Loucy (cell line): ENCODE measurements at regions not wholly inside any gene's neighbourhood (a gene's known extent, or its start where the extent isn't known, plus 50 kb on each side); places are given as distances from the start of the nearest gene placed in this dataset.

Experiments used
- H2AFZ ChIP-seq: fragments of 200-600 bp; sonication (generic); 2 replicates; pipeline ENCODE4 v1.6.0; 2016; ENCODE audit warnings: antibody characterized with exemption, mild to moderate bottlenecking, low read length, moderate library complexity
- H3F3A ChIP-seq: fragments of 200-600 bp; 2 replicates; pipeline ENCODE4 v1.6.0; 2016; ENCODE audit warnings: antibody characterized with exemption, low read depth, mild to moderate bottlenecking
- H3K27me3 ChIP-seq: fragments of 200-600 bp; sonication (generic); 2 replicates; pipeline ENCODE4 v1.6.1; 2014; ENCODE audit warnings: low read length, mild to moderate bottlenecking; ENCODE audit not compliant: insufficient read depth, poor library complexity, severe bottlenecking
- H3K36me3 ChIP-seq: fragments of 200-600 bp; sonication (generic); 2 replicates; pipeline ENCODE4 v1.6.1; 2016; ENCODE audit warnings: low read length; ENCODE audit not compliant: insufficient read depth
- H3K4me1 ChIP-seq: fragments of 200-600 bp; sonication (generic); 2 replicates; pipeline ENCODE4 v1.5.1; 2014; ENCODE audit warnings: low read length, mild to moderate bottlenecking; ENCODE audit not compliant: insufficient read depth, poor library complexity, severe bottlenecking
- H3K4me2 ChIP-seq: fragments of 200-600 bp; sonication (generic); 2 replicates; pipeline ENCODE4 v1.6.0; 2014; ENCODE audit warnings: antibody characterized with exemption, low read length, low read depth, mild to moderate bottlenecking; ENCODE audit not compliant: poor library complexity, severe bottlenecking
- H3K4me3 ChIP-seq: fragments of 200-600 bp; sonication (generic); 2 replicates; pipeline ENCODE4 v1.5.1; 2014; ENCODE audit warnings: low read length, mild to moderate bottlenecking, mixed read lengths; ENCODE audit not compliant: poor library complexity, severe bottlenecking
- H3K79me2 ChIP-seq: fragments of 200-600 bp; sonication (generic); 2 replicates; pipeline ENCODE4 v1.6.1; 2014; ENCODE audit warnings: low read length; ENCODE audit not compliant: insufficient read depth
- H3K9ac ChIP-seq: fragments of 200-600 bp; sonication (generic); 2 replicates; pipeline ENCODE4 v1.6.0; 2014; ENCODE audit warnings: mild to moderate bottlenecking, low read depth, low read length, moderate library complexity; ENCODE audit not compliant: poor library complexity, severe bottlenecking
- H3K9me2 ChIP-seq: fragments of 200-600 bp; sonication (generic); replicated peaks from 2 replicates; pipeline ENCODE4 v1.6.1; 2016; ENCODE audit warnings: low read depth, low read length, mixed read lengths
- H3K9me3 ChIP-seq: fragments of 200-600 bp; sonication (generic); 2 replicates; pipeline ENCODE4 v1.6.1; 2014; ENCODE audit warnings: mild to moderate bottlenecking, antibody characterized with exemption, low read length, low read depth; ENCODE audit not compliant: insufficient read depth
- H4K20me1 ChIP-seq: fragments of 200-600 bp; sonication (generic); 2 replicates; pipeline ENCODE4 v1.6.0; 2014; ENCODE audit warnings: antibody characterized with exemption, low read length, mild to moderate bottlenecking; ENCODE audit not compliant: insufficient read depth, poor library complexity, severe bottlenecking
- CTCF ChIP-seq: fragments of 200-600 bp; sonication (generic); conservative IDR thresholded peaks from 2 replicates; pipeline ENCODE4 v1.5.1; 2014; ENCODE audit warnings: mild to moderate bottlenecking, antibody characterized with exemption, low read length
- EZH2phosphoT487 ChIP-seq: fragments of 200-600 bp; IDR thresholded peaks from 2 replicates; pipeline ENCODE4 v1.6.1; 2018; ENCODE audit warnings: antibody characterized with exemption, mild to moderate bottlenecking, moderate library complexity, borderline replicate concordance

GRCh38 chr14:87285506-87285905, 707.5 kb downstream of the GALC start:
- no peaks in the 10 kb centered on the region for H3F3A ChIP-seq
- H2AFZ ChIP-seq, result no peak overlapping the region
- no peaks in the 10 kb centered on the region for H3K4me1 ChIP-seq
- H3K4me2 ChIP-seq, result no peak overlapping the region
- H3K9ac ChIP-seq, result no peak overlapping the region
- TF ChIP-seq EZH2phosphoT487 (no peak), CTCF (no peak)
- no peaks in the 10 kb centered on the region for H3K36me3 ChIP-seq
- no peaks in the 10 kb centered on the region for H3K9me3 ChIP-seq
- no peaks in the 10 kb centered on the region; the same call in 1 of the 2 replicates for H3K9me2 ChIP-seq
- H4K20me1 ChIP-seq, result no peaks in the 10 kb centered on the region
- H3K79me2 ChIP-seq, result no peaks in the 10 kb centered on the region
- no peak overlapping the region for H3K4me3 ChIP-seq
- H3K27me3 ChIP-seq, result no peaks in the 10 kb centered on the region

DNA sequence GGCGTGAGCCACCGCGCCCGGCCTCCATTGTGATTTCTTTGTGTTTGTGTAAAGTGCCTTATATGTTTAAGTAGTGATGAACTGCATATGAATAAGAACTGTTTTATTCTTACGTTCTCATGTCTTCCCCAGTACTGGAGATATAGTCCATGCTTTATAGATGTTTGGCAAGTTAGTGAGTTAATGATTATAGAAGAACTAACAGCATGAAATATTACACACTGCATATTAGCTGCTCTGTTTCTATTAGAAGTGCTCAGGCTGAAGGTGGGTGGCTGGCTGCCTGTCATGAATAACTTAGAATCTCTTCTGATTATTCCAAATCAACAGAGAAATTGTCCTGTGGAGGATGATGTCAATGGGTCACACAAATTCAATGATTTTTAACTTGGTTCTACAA, 709.4 kb downstream of the GALC start:
- no peaks in the 10 kb centered on the region for H3K36me3 ChIP-seq
- no peaks in the 10 kb centered on the region for H3K79me2 ChIP-seq

GRCh38 chr14:87282266-87282665, 710.7 kb downstream of the GALC start:
- no peak overlapping the region for H3K4me2 ChIP-seq
- H3K4me1 ChIP-seq, result no peaks in the 10 kb centered on the region
- H3K4me3 ChIP-seq, result no peak overlapping the region
- no peaks in the 10 kb centered on the region for H3K9me3 ChIP-seq
- H3K36me3 ChIP-seq, result no peaks in the 10 kb centered on the region
- no peaks in the 10 kb centered on the region for H3K27me3 ChIP-seq
- H3F3A ChIP-seq, result no peaks in the 10 kb centered on the region
- no peaks in the 10 kb centered on the region; the same call in 1 of the 2 replicates for H3K9me2 ChIP-seq
- no peaks in the 10 kb centered on the region for H3K79me2 ChIP-seq
- H4K20me1 ChIP-seq, result no peaks in the 10 kb centered on the region
- H3K9ac ChIP-seq, result no peak overlapping the region
- no peak overlapping the region for H2AFZ ChIP-seq
- TF ChIP-seq CTCF (no peak), EZH2phosphoT487 (no peak)

More for the DNA sequence above, 709.4 kb downstream of the GALC start:
- H3K9ac ChIP-seq, result no peak overlapping the region
- no peaks in the 10 kb centered on the region for H3K27me3 ChIP-seq
- H3K9me3 ChIP-seq, result no peaks in the 10 kb centered on the region
- no peak overlapping the region for H2AFZ ChIP-seq
- H3K4me1 ChIP-seq, result no peaks in the 10 kb centered on the region
- no peak for TF ChIP-seq CTCF
- no peaks in the 10 kb centered on the region for H3F3A ChIP-seq
- no peak overlapping the region for H3K4me3 ChIP-seq
- no peak overlapping the region for H3K4me2 ChIP-seq
- H4K20me1 ChIP-seq, result no peaks in the 10 kb centered on the region
- H3K9me2 ChIP-seq, result no peaks in the 10 kb centered on the region; the same call in 1 of the 2 replicates
